ENCODE measurements at regions not wholly inside any gene's neighbourhood (a gene's known extent, or its start where the extent isn't known, plus 50 kb on each side); places are given as distances from the start of the nearest gene placed in this dataset.

DNA sequence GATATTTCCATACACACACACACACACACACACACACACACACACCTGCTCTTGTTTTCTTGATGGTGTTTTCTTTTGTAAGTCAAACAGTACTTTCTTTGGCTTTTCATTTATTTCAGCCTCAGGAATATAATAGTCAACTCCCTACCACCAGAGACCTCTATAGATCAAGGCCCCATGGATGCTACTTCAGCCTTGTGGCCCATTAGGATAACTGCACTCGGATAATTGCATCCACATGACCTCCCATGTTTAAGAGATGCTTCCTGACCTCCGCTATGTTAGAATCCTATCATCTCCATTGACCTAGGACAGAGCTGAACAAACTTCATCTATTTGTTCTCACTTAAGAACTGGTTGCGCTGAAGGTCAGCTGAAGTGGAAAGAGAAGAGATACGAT is 1094.0 kb upstream of the B3GALT2 start:
- dilution Hi-C loops (cut with MboI; ENCODE audit: extremely low pct_ligation_motif_present, low sequenced_read_pairs) (no loop called here), intact Hi-C loops (cut with micrococcal nuclease) (no loop called here)
- ChIA-PET CTCF (no interaction called here), POLR2A (no interaction called here)
- DNase-seq (ENCODE audit: low read depth, low spot score) (no peak), FAIRE-seq (no peak)
- no TSS peak for BruUV-seq (replicated peaks)
- no peaks in the 10 kb centered on the region for H4K20me1 ChIP-seq (replicated peaks; ENCODE audit: control insufficient read depth, extremely low read depth, insufficient read depth, low read length)
- no peaks in the 10 kb centered on the region for H3K79me2 ChIP-seq (ENCODE audit: control insufficient read depth, insufficient read depth, low read length)
- no peaks in the 10 kb centered on the region for H3K36me3 ChIP-seq (ENCODE audit: control insufficient read depth in 2 of 2, extremely low read depth in 1 of 2, insufficient read depth in 2 of 2, low read length in 2 of 2)
- no peaks in the 10 kb centered on the region for H3K27me3 ChIP-seq (ENCODE audit: control insufficient read depth in 2 of 2, insufficient read depth in 2 of 2, low read length in 2 of 2)
- no peaks in the 10 kb centered on the region for H3K9me3 ChIP-seq (replicated peaks; ENCODE audit: control insufficient read depth, insufficient read depth, low read length)
- H3K4me3 ChIP-seq (replicated peaks in 1 of 3; ENCODE audit: insufficient read depth in 1 of 3, low read depth in 1 of 3, low read length in 3 of 3), result no peak overlapping the region
- H3K4me1 ChIP-seq (ENCODE audit: control insufficient read depth, extremely low read depth, insufficient read depth, low read length), result no peaks in the 10 kb centered on the region
- no peak overlapping the region for H3K27ac ChIP-seq (ENCODE audit: insufficient read depth, low read depth, low read length)
- TF ChIP-seq, protein P1, sequence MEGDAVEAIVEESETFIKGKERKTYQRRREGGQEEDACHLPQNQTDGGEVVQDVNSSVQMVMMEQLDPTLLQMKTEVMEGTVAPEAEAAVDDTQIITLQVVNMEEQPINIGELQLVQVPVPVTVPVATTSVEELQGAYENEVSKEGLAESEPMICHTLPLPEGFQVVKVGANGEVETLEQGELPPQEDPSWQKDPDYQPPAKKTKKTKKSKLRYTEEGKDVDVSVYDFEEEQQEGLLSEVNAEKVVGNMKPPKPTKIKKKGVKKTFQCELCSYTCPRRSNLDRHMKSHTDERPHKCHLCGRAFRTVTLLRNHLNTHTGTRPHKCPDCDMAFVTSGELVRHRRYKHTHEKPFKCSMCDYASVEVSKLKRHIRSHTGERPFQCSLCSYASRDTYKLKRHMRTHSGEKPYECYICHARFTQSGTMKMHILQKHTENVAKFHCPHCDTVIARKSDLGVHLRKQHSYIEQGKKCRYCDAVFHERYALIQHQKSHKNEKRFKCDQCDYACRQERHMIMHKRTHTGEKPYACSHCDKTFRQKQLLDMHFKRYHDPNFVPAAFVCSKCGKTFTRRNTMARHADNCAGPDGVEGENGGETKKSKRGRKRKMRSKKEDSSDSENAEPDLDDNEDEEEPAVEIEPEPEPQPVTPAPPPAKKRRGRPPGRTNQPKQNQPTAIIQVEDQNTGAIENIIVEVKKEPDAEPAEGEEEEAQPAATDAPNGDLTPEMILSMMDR (IDR thresholded peaks at IDR 0.05; ENCODE audit: extremely low read depth in 1 of 2, insufficient read depth in 1 of 2, low read depth in 1 of 2, low read length in 2 of 2), result no peak
- TF ChIP-seq GATA2 (IDR thresholded peaks at IDR 0.05; ENCODE audit: insufficient read depth, insufficient read length, low read depth, low read length), result no peak
- no peak for TF ChIP-seq MYC (IDR thresholded peaks at IDR 0.05; ENCODE audit: low read depth, low read length)
- no peak for TF ChIP-seq JUN (IDR thresholded peaks at IDR 0.05; ENCODE audit: borderline replicate concordance, insufficient read depth, insufficient read length, low read depth)
- no peak for TF ChIP-seq EZH2 (IDR thresholded peaks at IDR 0.05; ENCODE audit: borderline replicate concordance, low read depth, low read length, severe bottlenecking)
- TF ChIP-seq POLR2AphosphoS5 (IDR thresholded peaks at IDR 0.05; ENCODE audit: insufficient read depth, low read depth, low read length), result no peak
- H2AFZ ChIP-seq (ENCODE audit: low read depth, low read length), result no peak overlapping the region
- H3K9me1 ChIP-seq (replicated peaks; ENCODE audit: control insufficient read depth, extremely low read depth, insufficient read depth, low read length), result no peaks in the 10 kb centered on the region
- H3K4me2 ChIP-seq (ENCODE audit: insufficient read depth, low read length), result no peak overlapping the region
- H3K9ac ChIP-seq (replicated peaks; ENCODE audit: extremely low read depth, insufficient read depth, low read length), result no peak overlapping the region

DNA sequence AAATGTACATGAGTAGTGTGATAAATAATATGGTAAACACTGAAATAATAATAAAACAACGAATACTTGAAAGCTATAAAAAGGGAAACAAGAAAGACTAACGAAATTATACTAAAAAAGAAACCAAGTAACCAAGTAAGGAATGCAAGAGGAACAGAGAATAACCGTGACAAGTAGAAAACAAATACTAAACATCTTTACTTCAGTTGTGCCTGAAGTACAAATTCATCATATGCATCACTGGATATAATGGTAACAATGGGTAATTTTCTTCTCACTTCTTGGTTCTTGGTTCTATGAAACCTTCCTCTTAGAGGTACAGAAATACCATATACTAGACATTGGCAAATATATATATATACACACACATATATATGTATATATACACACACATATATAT is 1093.6 kb upstream of the B3GALT2 start:
- H3K27me3 ChIP-seq (ENCODE audit: control insufficient read depth in 2 of 2, insufficient read depth in 2 of 2, low read length in 2 of 2), result no peaks in the 10 kb centered on the region
- ChIA-PET POLR2A (no interaction called here), CTCF (no interaction called here)
- H3K79me2 ChIP-seq (ENCODE audit: control insufficient read depth, insufficient read depth, low read length), result no peaks in the 10 kb centered on the region
- dilution Hi-C loops (cut with MboI; ENCODE audit: extremely low pct_ligation_motif_present, low sequenced_read_pairs), result no loop called here
- no peaks in the 10 kb centered on the region for H3K4me1 ChIP-seq (ENCODE audit: control insufficient read depth, extremely low read depth, insufficient read depth, low read length)
- no peaks in the 10 kb centered on the region for H3K9me1 ChIP-seq (replicated peaks; ENCODE audit: control insufficient read depth, extremely low read depth, insufficient read depth, low read length)
- H3K36me3 ChIP-seq (ENCODE audit: control insufficient read depth in 2 of 2, extremely low read depth in 1 of 2, insufficient read depth in 2 of 2, low read length in 2 of 2), result no peaks in the 10 kb centered on the region
- no peak overlapping the region for H3K27ac ChIP-seq (ENCODE audit: insufficient read depth, low read depth, low read length)
- TF ChIP-seq POLR2A (IDR thresholded peaks at IDR 0.05; ENCODE audit: low read depth, low read length), result no peak
- no peak overlapping the region for H3K4me3 ChIP-seq (replicated peaks in 1 of 3; ENCODE audit: insufficient read depth in 1 of 3, low read depth in 1 of 3, low read length in 3 of 3)
- H3K4me2 ChIP-seq (ENCODE audit: insufficient read depth, low read length), result no peak overlapping the region
- DNase-seq (ENCODE audit: low read depth, low spot score) (no peak), FAIRE-seq (no peak)
- no peak overlapping the region for H2AFZ ChIP-seq (ENCODE audit: low read depth, low read length)
- no TSS peak for BruUV-seq (replicated peaks)
- H4K20me1 ChIP-seq (replicated peaks; ENCODE audit: control insufficient read depth, extremely low read depth, insufficient read depth, low read length), result no peaks in the 10 kb centered on the region
- H3K9me3 ChIP-seq (replicated peaks; ENCODE audit: control insufficient read depth, insufficient read depth, low read length), result no peaks in the 10 kb centered on the region
- intact Hi-C loops (cut with micrococcal nuclease), result no loop called here
- no peak overlapping the region for H3K9ac ChIP-seq (replicated peaks; ENCODE audit: extremely low read depth, insufficient read depth, low read length)
